Activated CD4-positive, alpha-beta T cell treated with anti-CD3 and anti-CD28 coated beads, Interleukin-2, amount 10 ng/mL, durations not matched to agents 24 days and 14 days (primary cell): ENCODE measurements at regions not wholly inside any gene's neighbourhood (a gene's known extent, or its start where the extent isn't known, plus 50 kb on each side); places are given as distances from the start of the nearest gene placed in this dataset.
"Not testable (repeated sequence)": the region's sequence is repeated elsewhere in the genome, so short reads cannot be mapped to it uniquely, and the experiment has no call there.

Experiments
- DNase-seq: peaks from one replicate; pipeline ENCODE4 v3.0.0; 2022
- H3K27ac Mint-ChIP-seq: one replicate; pipeline ENCODE4 v1.8.0; 2022; ENCODE audit warnings: mild to moderate bottlenecking, mixed read lengths
- H3K27me3 Mint-ChIP-seq: one replicate; pipeline ENCODE4 v1.8.0; 2022; ENCODE audit warnings: mixed read lengths
- H3K36me3 Mint-ChIP-seq: one replicate; pipeline ENCODE4 v1.8.0; 2022; ENCODE audit warnings: low read depth, mild to moderate bottlenecking, mixed read lengths
- H3K4me1 Mint-ChIP-seq: one replicate; pipeline ENCODE4 v1.8.0; 2021; ENCODE audit warnings: mixed read lengths
- H3K4me3 Mint-ChIP-seq: one replicate; pipeline ENCODE4 v1.8.0; 2022; ENCODE audit warnings: mild to moderate bottlenecking, moderate library complexity, mixed read lengths
- H3K9me3 Mint-ChIP-seq: one replicate; pipeline ENCODE4 v1.8.0; 2021; ENCODE audit warnings: mixed read lengths
- intact Hi-C: fragments of 100-400 bp; cut with micrococcal nuclease; formaldehyde crosslinking; loops from one replicate; pipeline ENCODE4 v1.15.1; 2023

DNA sequence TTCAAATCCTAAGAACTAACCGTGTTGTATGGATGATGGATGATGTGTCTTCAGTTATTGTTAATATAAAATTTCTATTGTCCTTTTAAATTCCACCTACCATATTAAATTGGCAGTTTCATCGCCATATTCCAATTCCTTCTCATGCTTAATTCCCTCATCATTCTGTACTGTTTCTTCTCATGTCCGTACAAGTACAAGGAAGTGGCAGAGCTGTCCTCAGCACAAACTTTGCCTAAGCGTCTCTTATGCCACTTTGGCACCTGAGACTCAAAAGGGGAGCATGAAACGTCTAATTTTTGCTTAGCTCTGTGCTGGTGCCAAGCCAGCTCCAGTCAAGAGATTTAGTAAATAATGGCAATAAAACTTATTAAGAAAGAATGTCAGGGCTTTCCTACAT, 158.2 kb upstream of the LAMA2 start:
- no peaks in the 10 kb centered on the region for H3K9me3 Mint-ChIP-seq
- H3K27me3 Mint-ChIP-seq: peaks cover 11% of the 10 kb centered on the region
- H3K36me3 Mint-ChIP-seq: no peaks in the 10 kb centered on the region
- intact Hi-C loops: loop anchor here (2.0 to 10.0 kb wide), 3 partner anchors 202 to 840 kb away; partner anchors contain the start of gene PTPRK
- no peaks in the 10 kb centered on the region for H3K4me1 Mint-ChIP-seq
- no peak for DNase-seq
- H3K4me3 Mint-ChIP-seq: no peak overlapping the region
- no peak overlapping the region for H3K27ac Mint-ChIP-seq

- Mint-ChIP-seq H3K36me3 (no peaks in the 10 kb centered on the region), H3K27me3 (peaks cover 11% of the 10 kb centered on the region), H3K4me3 (no peak overlapping the region), H3K4me1 (no peaks in the 10 kb centered on the region), H3K9me3 (no peaks in the 10 kb centered on the region), H3K27ac (no peak overlapping the region)
- DNase-seq: no peak
- intact Hi-C loops: loop anchor here (2.0 to 10.0 kb wide), 2 partner anchors 529 to 841 kb away; no protein-coding TSS in a partner anchor
These were observed 159.3 kb upstream of the LAMA2 start for GRCh38 chr6:128723667-128724066.

DNA sequence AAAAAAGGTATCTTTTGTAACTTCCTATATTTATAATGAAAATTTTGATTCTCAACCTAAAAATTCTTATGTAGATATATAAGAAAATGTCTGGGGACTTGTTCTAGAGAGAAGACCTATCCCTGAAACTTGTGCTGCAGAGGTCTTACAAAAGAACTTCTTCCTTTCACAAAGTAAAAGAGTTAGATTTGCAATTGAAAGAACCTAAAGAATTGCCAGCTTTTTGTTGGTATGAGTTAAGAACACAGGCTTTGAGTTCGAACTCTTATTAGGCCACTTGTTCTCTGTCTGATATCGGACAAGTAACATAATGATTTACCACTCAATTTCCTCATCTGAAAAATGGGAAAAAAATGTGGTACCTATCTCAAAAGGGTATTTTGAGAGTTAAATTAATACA, 162.0 kb upstream of the LAMA2 start:
- no peak overlapping the region for H3K27ac Mint-ChIP-seq
- H3K4me3 Mint-ChIP-seq: no peak overlapping the region
- H3K27me3 Mint-ChIP-seq: peaks cover 11% of the 10 kb centered on the region
- H3K9me3 Mint-ChIP-seq: no peaks in the 10 kb centered on the region
- H3K36me3 Mint-ChIP-seq: no peaks in the 10 kb centered on the region
- no peaks in the 10 kb centered on the region for H3K4me1 Mint-ChIP-seq
- DNase-seq: no peak
- intact Hi-C loops: loop anchor here (10.0 kb wide), 1 partner anchor 844 kb away; no protein-coding TSS in a partner anchor

- H3K36me3 Mint-ChIP-seq: no peaks in the 10 kb centered on the region
- no peaks in the 10 kb centered on the region for H3K9me3 Mint-ChIP-seq
- DNase-seq: no peak
- no peaks in the 10 kb centered on the region for H3K4me1 Mint-ChIP-seq
- intact Hi-C loops: loop anchor here (10.0 kb wide), 1 partner anchor 845 kb away; no protein-coding TSS in a partner anchor
- peaks cover 14% of the 10 kb centered on the region for H3K27me3 Mint-ChIP-seq
- H3K27ac Mint-ChIP-seq: no peak overlapping the region
- no peak overlapping the region for H3K4me3 Mint-ChIP-seq
These were observed 163.2 kb upstream of the LAMA2 start for GRCh38 chr6:128719786-128720185.

DNA sequence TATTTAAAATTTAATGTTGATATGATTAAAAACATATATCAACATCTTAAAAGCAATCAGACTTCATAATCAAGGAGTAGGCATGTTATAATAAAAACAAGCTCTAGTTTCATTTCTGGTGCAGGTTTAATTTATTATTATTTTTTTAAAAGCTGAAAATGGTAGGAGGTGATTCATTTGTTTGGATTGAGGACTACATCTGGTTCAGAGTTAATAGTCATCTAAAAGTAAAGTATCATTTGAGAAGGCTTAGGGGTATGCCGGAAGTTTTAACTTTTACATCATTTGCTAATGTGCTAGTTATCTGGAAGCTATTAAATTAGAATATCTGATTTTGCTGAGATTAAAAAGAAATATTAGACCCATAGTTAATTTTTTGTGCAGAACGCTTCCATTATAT, 169.5 kb upstream of the LAMA2 start:
- no peaks in the 10 kb centered on the region for H3K4me1 Mint-ChIP-seq
- DNase-seq: no peak
- no peak overlapping the region for H3K27ac Mint-ChIP-seq
- no peaks in the 10 kb centered on the region for H3K36me3 Mint-ChIP-seq
- intact Hi-C loops: no loop called here
- H3K27me3 Mint-ChIP-seq: peaks cover 7% of the 10 kb centered on the region
- H3K9me3 Mint-ChIP-seq: no peaks in the 10 kb centered on the region
- H3K4me3 Mint-ChIP-seq: no peak overlapping the region

GRCh38 chr6:128712898-128713297, 170.0 kb upstream of the LAMA2 start:
- no peak for DNase-seq
- Mint-ChIP-seq H3K4me1 (no peaks in the 10 kb centered on the region), H3K27ac (no peak overlapping the region), H3K9me3 (no peaks in the 10 kb centered on the region), H3K4me3 (no peak overlapping the region), H3K36me3 (no peaks in the 10 kb centered on the region), H3K27me3 (peaks cover 7% of the 10 kb centered on the region)
- intact Hi-C loops: no loop called here

GRCh38 chr6:128711149-128711548, 171.8 kb upstream of the LAMA2 start:
- no peaks in the 10 kb centered on the region for H3K36me3 Mint-ChIP-seq
- DNase-seq: no peak
- peaks cover 5% of the 10 kb centered on the region for H3K27me3 Mint-ChIP-seq
- no peaks in the 10 kb centered on the region for H3K9me3 Mint-ChIP-seq
- intact Hi-C loops: no loop called here
- H3K4me3 Mint-ChIP-seq: no peak overlapping the region
- no peaks in the 10 kb centered on the region for H3K4me1 Mint-ChIP-seq
- no peak overlapping the region for H3K27ac Mint-ChIP-seq

DNA sequence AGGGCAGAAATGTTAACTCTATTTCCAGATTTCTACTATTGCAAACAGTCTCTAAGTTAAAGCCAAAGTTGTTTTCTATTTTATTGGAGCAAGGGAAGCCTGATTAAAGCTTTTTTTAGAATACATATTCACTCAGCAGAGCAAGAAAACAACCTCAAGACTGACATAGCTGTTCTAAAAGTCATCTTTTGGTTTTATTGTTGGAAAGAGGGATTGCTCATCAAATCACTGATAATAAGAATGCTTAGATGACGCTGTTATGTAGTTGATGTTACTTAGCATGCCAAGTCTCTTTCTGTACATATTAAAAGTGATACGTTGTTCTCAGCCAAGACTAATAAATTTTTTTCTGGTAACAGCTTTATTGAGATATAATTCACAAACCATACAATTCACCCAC, 172.6 kb upstream of the LAMA2 start:
- Mint-ChIP-seq H3K27ac (no peak overlapping the region), H3K36me3 (no peaks in the 10 kb centered on the region), H3K9me3 (no peaks in the 10 kb centered on the region), H3K4me1 (no peaks in the 10 kb centered on the region), H3K4me3 (no peak overlapping the region), H3K27me3 (peaks cover 1% of the 10 kb centered on the region)
- intact Hi-C loops: no loop called here
- DNase-seq: no peak

DNA sequence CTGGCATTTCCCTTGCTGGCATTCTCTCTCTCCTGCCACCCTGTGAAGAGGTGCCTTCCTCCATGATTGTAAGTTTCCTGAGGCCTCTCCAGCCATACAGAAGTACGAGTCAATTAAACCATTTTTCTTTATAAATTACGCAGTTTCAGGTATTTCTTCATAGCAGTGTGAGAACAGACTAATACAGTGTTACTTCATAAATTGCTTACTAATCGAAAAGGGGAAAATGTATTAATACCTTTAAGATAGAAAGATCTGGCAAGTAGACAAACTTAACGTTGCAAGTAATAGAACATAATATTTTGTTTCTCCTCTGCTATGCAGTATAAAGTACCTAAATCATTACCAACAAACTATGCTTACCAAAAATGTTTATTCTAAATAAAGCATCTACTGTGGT, 178.3 kb upstream of the LAMA2 start:
- H3K4me3 Mint-ChIP-seq: no peak overlapping the region
- H3K4me1 Mint-ChIP-seq: no peaks in the 10 kb centered on the region
- no peak for DNase-seq

DNA sequence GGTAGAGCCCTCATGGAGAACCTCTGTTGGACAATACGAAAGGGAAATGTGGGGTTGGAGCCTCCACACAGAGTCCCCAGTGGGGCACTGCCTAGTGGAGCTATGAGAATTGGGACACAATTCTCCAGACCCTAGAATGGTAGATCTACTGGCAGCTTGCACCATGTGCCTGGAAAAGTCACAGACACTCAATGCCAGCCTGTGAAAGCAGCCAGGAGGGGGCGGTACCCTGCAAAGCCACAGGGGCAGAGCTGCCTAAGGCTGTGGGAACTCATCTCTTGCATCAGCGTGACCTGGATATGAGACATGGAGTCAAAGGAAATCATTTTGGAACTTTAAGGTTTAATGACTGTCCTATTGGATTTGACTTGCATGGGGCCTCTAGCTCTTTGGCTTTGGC, 179.1 kb upstream of the LAMA2 start:
- H3K4me1 Mint-ChIP-seq, H3K27me3 Mint-ChIP-seq, H3K36me3 Mint-ChIP-seq, H3K9me3 Mint-ChIP-seq, DNase-seq, H3K4me3 Mint-ChIP-seq, intact Hi-C loops, H3K27ac Mint-ChIP-seq: not testable (repeated sequence)

More for the DNA sequence above, 178.3 kb upstream of the LAMA2 start:
- intact Hi-C loops: no loop called here
- no peaks in the 10 kb centered on the region for H3K27me3 Mint-ChIP-seq
- no peaks in the 10 kb centered on the region for H3K36me3 Mint-ChIP-seq
- peaks cover 3% of the 10 kb centered on the region for H3K9me3 Mint-ChIP-seq
- H3K27ac Mint-ChIP-seq: no peak overlapping the region

- intact Hi-C loops: no loop called here
- H3K9me3 Mint-ChIP-seq: no peaks in the 10 kb centered on the region
- no peak overlapping the region for H3K4me3 Mint-ChIP-seq
- no peaks in the 10 kb centered on the region for H3K4me1 Mint-ChIP-seq
- H3K27me3 Mint-ChIP-seq: no peaks in the 10 kb centered on the region
- DNase-seq: no peak
- H3K27ac Mint-ChIP-seq: no peak overlapping the region
- H3K36me3 Mint-ChIP-seq: no peaks in the 10 kb centered on the region
These were observed 176.6 kb upstream of the PTPRK start for GRCh38 chr6:128696691-128697689.

DNA sequence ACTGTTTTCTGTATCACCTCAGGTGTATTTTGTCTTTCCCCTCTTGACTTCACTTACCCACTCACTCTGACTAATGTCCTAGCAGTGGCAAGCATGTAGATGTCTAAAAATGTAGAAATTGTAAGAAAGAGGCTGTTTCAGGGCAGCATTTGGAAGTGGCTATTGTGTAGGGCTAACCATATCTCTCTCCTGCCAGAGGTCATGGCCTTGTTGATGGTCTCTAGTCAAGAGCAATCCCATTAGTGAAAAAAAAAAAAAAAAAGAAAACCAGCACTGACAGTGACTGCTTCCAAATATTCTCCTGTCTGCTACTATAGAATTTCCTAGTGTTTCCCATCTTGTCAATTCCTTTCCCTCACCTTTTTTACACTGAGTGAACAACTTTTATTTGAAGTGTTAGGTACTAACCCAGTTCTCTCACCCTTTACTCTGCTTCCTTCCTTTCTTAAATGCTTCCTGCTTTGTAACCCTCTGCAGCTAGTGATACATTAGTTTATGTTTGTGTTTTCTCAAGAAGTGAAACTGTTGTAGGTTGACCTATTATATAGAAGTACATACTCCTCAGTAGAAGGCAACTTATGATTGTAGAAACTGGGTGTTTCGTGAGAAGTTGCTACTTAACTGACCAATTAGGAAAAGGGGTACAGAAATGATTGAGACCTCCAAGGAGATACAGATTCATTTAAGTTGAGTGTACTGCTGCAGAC, 174.1 kb upstream of the PTPRK start:
- no peaks in the 10 kb centered on the region for H3K9me3 Mint-ChIP-seq
- no peaks in the 10 kb centered on the region for H3K27me3 Mint-ChIP-seq
- DNase-seq: no peak
- no peaks in the 10 kb centered on the region for H3K36me3 Mint-ChIP-seq
- H3K4me1 Mint-ChIP-seq: no peaks in the 10 kb centered on the region
- H3K27ac Mint-ChIP-seq: no peak overlapping the region
- intact Hi-C loops: no loop called here
- H3K4me3 Mint-ChIP-seq: no peak overlapping the region

DNA sequence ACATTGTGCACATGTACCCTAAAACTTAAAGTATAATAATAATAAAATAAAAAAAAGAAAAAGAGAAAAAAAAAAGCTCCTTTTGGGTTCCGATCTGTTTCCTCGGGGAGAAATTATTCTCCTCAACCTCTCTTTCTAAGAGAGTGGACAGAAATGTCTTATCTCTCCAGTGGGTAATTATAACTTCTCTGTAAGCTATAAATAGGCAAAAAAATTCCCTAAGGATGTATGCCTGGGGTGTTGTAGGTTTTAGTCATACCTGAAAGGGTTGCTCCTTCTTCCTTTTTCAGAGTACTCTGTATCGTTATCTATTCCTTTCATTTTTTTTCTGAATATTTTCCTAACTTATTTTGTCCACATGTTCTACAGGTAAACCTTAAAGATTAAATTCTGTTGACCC, 169.7 kb upstream of the PTPRK start:
- no peaks in the 10 kb centered on the region for H3K27me3 Mint-ChIP-seq
- intact Hi-C loops: no loop called here
- no peak for DNase-seq
- H3K27ac Mint-ChIP-seq: no peak overlapping the region
- H3K4me3 Mint-ChIP-seq: no peak overlapping the region
- H3K4me1 Mint-ChIP-seq: no peaks in the 10 kb centered on the region
- no peaks in the 10 kb centered on the region for H3K9me3 Mint-ChIP-seq
- no peaks in the 10 kb centered on the region for H3K36me3 Mint-ChIP-seq

DNA sequence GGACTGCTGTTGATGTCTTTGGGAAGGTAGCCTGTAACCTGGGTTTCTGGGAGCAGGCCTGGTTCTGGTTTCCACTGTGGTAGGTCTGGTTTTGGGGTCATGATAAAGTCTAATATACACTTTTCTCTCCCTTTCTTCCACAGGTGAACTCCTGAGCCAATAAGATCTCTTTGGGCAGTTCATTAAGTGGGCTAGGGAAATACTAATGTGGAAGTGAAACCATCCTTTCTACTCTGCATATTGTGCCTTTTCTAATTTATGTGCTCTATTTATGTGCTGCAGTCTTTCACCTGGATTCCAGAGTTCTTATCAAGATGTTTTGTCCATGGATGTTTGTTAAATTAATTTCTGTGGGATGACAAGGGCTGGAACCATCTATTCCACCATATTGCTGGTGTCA, 165.7 kb upstream of the PTPRK start:
- DNase-seq: no peak
- H3K9me3 Mint-ChIP-seq: no peaks in the 10 kb centered on the region
- H3K27me3 Mint-ChIP-seq: peaks cover 2% of the 10 kb centered on the region
- intact Hi-C loops: no loop called here
- no peak overlapping the region for H3K27ac Mint-ChIP-seq
- no peaks in the 10 kb centered on the region for H3K36me3 Mint-ChIP-seq
- H3K4me1 Mint-ChIP-seq: no peaks in the 10 kb centered on the region
- no peak overlapping the region for H3K4me3 Mint-ChIP-seq
